RWPE2 (cell line): ENCODE measurements at regions not wholly inside any gene's neighbourhood (a gene's known extent, or its start where the extent isn't known, plus 50 kb on each side); places are given as distances from the start of the nearest gene placed in this dataset.

ENCODE experiments used
- ATAC-seq: fragments of 200-7000 bp; cut with Tn5 transposase; 3 replicates; pipeline ENCODE4 v1.9.1; 2021; ENCODE audit warnings: low read depth
- DNase-seq: peaks from one replicate; pipeline ENCODE4 v3.0.0-alpha.2; 2020; ENCODE audit warnings: low spot score
- H3K27ac ChIP-seq: fragments of 450-650 bp; 2 replicates; pipeline ENCODE4 v1.5.1; 2017; ENCODE audit warnings: mild to moderate bottlenecking; ENCODE audit not compliant: poor library complexity, severe bottlenecking
- H3K27me3 ChIP-seq: fragments of 250-450 bp; sonication (Bioruptor Pico); 2 replicates; pipeline ENCODE4 v1.5.1; 2021; ENCODE audit warnings: mild to moderate bottlenecking, moderate library complexity; ENCODE audit not compliant: insufficient read depth, poor library complexity, severe bottlenecking
- H3K36me3 ChIP-seq: fragments of 250-450 bp; sonication (Bioruptor Pico); 2 replicates; pipeline ENCODE4 v1.5.1; 2020; ENCODE audit warnings: low read depth, mild to moderate bottlenecking, moderate library complexity
- H3K4me1 ChIP-seq: fragments of 250-450 bp; sonication (Bioruptor Pico); 2 replicates; pipeline ENCODE4 v1.5.1; 2021; ENCODE audit warnings: mild to moderate bottlenecking, moderate library complexity; ENCODE audit not compliant: insufficient read depth, poor library complexity, severe bottlenecking
- H3K4me3 ChIP-seq: fragments of 250-450 bp; sonication (Bioruptor Pico); 2 replicates; pipeline ENCODE4 v1.5.1; 2021; ENCODE audit warnings: mild to moderate bottlenecking, moderate library complexity; ENCODE audit not compliant: severe bottlenecking
- H3K9me3 ChIP-seq: fragments of 250-450 bp; sonication (Bioruptor Pico); 2 replicates; pipeline ENCODE4 v1.5.1; 2021; ENCODE audit warnings: mild to moderate bottlenecking, moderate library complexity; ENCODE audit not compliant: severe bottlenecking
- CTCF ChIP-seq: fragments of 450-650 bp; IDR thresholded peaks from one replicate; pipeline ENCODE4 v1.5.1; 2017; ENCODE audit warnings: mild to moderate bottlenecking, moderate library complexity; ENCODE audit not compliant: poor library complexity, severe bottlenecking

GRCh38 chr4:19194672-19195071 lies 1057.0 kb upstream of the SLIT2 start:
- no peak for TF ChIP-seq CTCF
- ATAC-seq = no peak
- H3K27ac ChIP-seq = no peak overlapping the region
- no peaks in the 10 kb centered on the region for H3K9me3 ChIP-seq
- H3K27me3 ChIP-seq = no peaks in the 10 kb centered on the region
- no peak for DNase-seq
- no peaks in the 10 kb centered on the region for H3K4me1 ChIP-seq
- H3K36me3 ChIP-seq = no peaks in the 10 kb centered on the region
- no peak overlapping the region for H3K4me3 ChIP-seq

GRCh38 chr4:19193274-19193981 lies 1058.3 kb upstream of the SLIT2 start:
- H3K36me3 ChIP-seq = no peaks in the 10 kb centered on the region
- no peak overlapping the region for H3K4me3 ChIP-seq
- TF ChIP-seq CTCF = no peak
- ATAC-seq (no peak), DNase-seq (no peak)
- no peaks in the 10 kb centered on the region for H3K9me3 ChIP-seq
- H3K27me3 ChIP-seq = no peaks in the 10 kb centered on the region
- H3K27ac ChIP-seq = no peak overlapping the region
- no peaks in the 10 kb centered on the region for H3K4me1 ChIP-seq

- no peak overlapping the region for H3K27ac ChIP-seq
- H3K36me3 ChIP-seq = no peaks in the 10 kb centered on the region
- no peak for TF ChIP-seq CTCF
- no peak for DNase-seq
- no peaks in the 10 kb centered on the region for H3K9me3 ChIP-seq
- H3K27me3 ChIP-seq = no peaks in the 10 kb centered on the region
- no peak overlapping the region for H3K4me3 ChIP-seq
- ATAC-seq = no peak
- no peaks in the 10 kb centered on the region for H3K4me1 ChIP-seq
Measured at GRCh38 chr4:19191979-19192650, 1059.6 kb upstream of the SLIT2 start.

- no peak overlapping the region for H3K27ac ChIP-seq
- no peak for DNase-seq
Measured at GRCh38 chr4:19187691-19188090, 1064.0 kb upstream of the SLIT2 start.

More at GRCh38 chr4:19187691-19188090, 1064.0 kb upstream of the SLIT2 start:
- Histone ChIP-seq H3K36me3 (no peaks in the 10 kb centered on the region), H3K4me3 (no peak overlapping the region), H3K27me3 (no peaks in the 10 kb centered on the region), H3K9me3 (no peaks in the 10 kb centered on the region), H3K4me1 (no peaks in the 10 kb centered on the region)
- ATAC-seq = no peak
- TF ChIP-seq CTCF = no peak
